GM18499 (cell line): ENCODE measurements at regions not wholly inside any gene's neighbourhood (a gene's known extent, or its start where the extent isn't known, plus 50 kb on each side); places are given as distances from the start of the nearest gene placed in this dataset.
"Not testable (repeated sequence)": the region's sequence is repeated elsewhere in the genome, so short reads cannot be mapped to it uniquely, and the experiment has no call there.

Experiments used
- ATAC-seq: cut with Tn5 transposase; IDR thresholded peaks from one replicate; pipeline ENCODE4 v1.9.1; 2021; ENCODE audit warnings: moderate number of reproducible peaks; ENCODE audit not compliant: insufficient read depth, unreplicated experiment

- ATAC-seq = no peak
Measured at GRCh38 chr2:4775668-4776067, 916.5 kb upstream of the SOX11 start.

GRCh38 chr2:4780679-4781078, 911.5 kb upstream of the SOX11 start:
- ATAC-seq = no peak

GRCh38 chr2:4782647-4783046, 909.5 kb upstream of the SOX11 start:
- no peak for ATAC-seq

GRCh38 chr2:4791488-4791887, 900.7 kb upstream of the SOX11 start:
- ATAC-seq = no peak

- no peak for ATAC-seq
Measured at GRCh38 chr2:4792126-4792525, 900.1 kb upstream of the SOX11 start.

GRCh38 chr2:4803396-4803795, 888.8 kb upstream of the SOX11 start:
- no peak for ATAC-seq

GRCh38 chr2:4814137-4814536, 878.0 kb upstream of the SOX11 start:
- not testable (repeated sequence) for ATAC-seq

GRCh38 chr2:4827836-4828235, 864.3 kb upstream of the SOX11 start:
- no peak for ATAC-seq

GRCh38 chr2:4828682-4829374, 863.4 kb upstream of the SOX11 start:
- ATAC-seq = no peak

- no peak for ATAC-seq
Measured at GRCh38 chr2:4831751-4832150, 860.4 kb upstream of the SOX11 start.

GRCh38 chr2:4832642-4833041, 859.5 kb upstream of the SOX11 start:
- no peak for ATAC-seq

GRCh38 chr2:4838626-4839025, 853.6 kb upstream of the SOX11 start:
- no peak for ATAC-seq

- no peak for ATAC-seq
Measured at GRCh38 chr2:4840791-4841190, 851.4 kb upstream of the SOX11 start.

GRCh38 chr2:4844881-4845280, 847.3 kb upstream of the SOX11 start:
- ATAC-seq = no peak

GRCh38 chr2:4862031-4862430, 830.2 kb upstream of the SOX11 start:
- ATAC-seq = no peak

GRCh38 chr2:4866198-4866597, 826.0 kb upstream of the SOX11 start:
- no peak for ATAC-seq

GRCh38 chr2:4868466-4868865, 823.7 kb upstream of the SOX11 start:
- ATAC-seq = no peak

- ATAC-seq = no peak
Measured at GRCh38 chr2:4869154-4869553, 823.0 kb upstream of the SOX11 start.

- ATAC-seq = no peak
Measured at GRCh38 chr2:4873364-4873763, 818.8 kb upstream of the SOX11 start.

GRCh38 chr2:4873876-4874593, 818.1 kb upstream of the SOX11 start:
- no peak for ATAC-seq

- no peak for ATAC-seq
Measured at GRCh38 chr2:4882421-4882820, 809.8 kb upstream of the SOX11 start.

GRCh38 chr2:4882941-4883340, 809.2 kb upstream of the SOX11 start:
- ATAC-seq = no peak
